ENCODE measurements at regions not wholly inside any gene's neighbourhood (a gene's known extent, or its start where the extent isn't known, plus 50 kb on each side); places are given as distances from the start of the nearest gene placed in this dataset.
"Not testable (repeated sequence)": the region's sequence is repeated elsewhere in the genome, so short reads cannot be mapped to it uniquely, and the experiment has no call there.

- DNase-seq, result no peak
Measured at GRCh38 chr4:125760956-125761355, 446.2 kb downstream of the FAT4 start.

GRCh38 chr4:125762537-125762936 is 447.8 kb downstream of the FAT4 start:
- DNase-seq, result no peak

GRCh38 chr4:125765941-125766340 is 451.2 kb downstream of the FAT4 start:
- DNase-seq, result no peak

- no peak for DNase-seq
Measured at GRCh38 chr4:125770814-125771398, 456.2 kb downstream of the FAT4 start.

GRCh38 chr4:125772680-125773079 is 457.9 kb downstream of the FAT4 start:
- DNase-seq, result no peak

GRCh38 chr4:125773502-125773901 is 458.7 kb downstream of the FAT4 start:
- DNase-seq, result no peak

- DNase-seq, result no peak
Measured at GRCh38 chr4:125773931-125774330, 459.2 kb downstream of the FAT4 start.

GRCh38 chr4:125776146-125776545 is 461.4 kb downstream of the FAT4 start:
- DNase-seq, result no peak

GRCh38 chr4:125780164-125780563 is 465.4 kb downstream of the FAT4 start:
- no peak for DNase-seq

- no peak for DNase-seq
Measured at GRCh38 chr4:125780747-125781146, 466.0 kb downstream of the FAT4 start.

GRCh38 chr4:125781651-125782050 is 466.9 kb downstream of the FAT4 start:
- DNase-seq, result no peak

GRCh38 chr4:125784741-125785140 is 470.0 kb downstream of the FAT4 start:
- no peak for DNase-seq

GRCh38 chr4:125787707-125788106 is 473.0 kb downstream of the FAT4 start:
- DNase-seq, result no peak

- no peak for DNase-seq
Measured at GRCh38 chr4:125789023-125789422, 474.3 kb downstream of the FAT4 start.

GRCh38 chr4:125791896-125792295 is 477.1 kb downstream of the FAT4 start:
- DNase-seq, result no peak

GRCh38 chr4:125794989-125795388 is 480.2 kb downstream of the FAT4 start:
- DNase-seq, result no peak

- DNase-seq, result no peak
Measured at GRCh38 chr4:125796138-125796537, 481.4 kb downstream of the FAT4 start.

- not testable (repeated sequence) for DNase-seq
Measured at GRCh38 chr4:125797621-125798020, 482.9 kb downstream of the FAT4 start.

GRCh38 chr4:125801373-125801772 is 486.6 kb downstream of the FAT4 start:
- no peak for DNase-seq

- DNase-seq, result no peak
Measured at GRCh38 chr4:125801924-125802323, 487.2 kb downstream of the FAT4 start.

- no peak for DNase-seq
Measured at GRCh38 chr4:125808022-125808421, 493.3 kb downstream of the FAT4 start.

- DNase-seq, result no peak
Measured at GRCh38 chr4:125808570-125808969, 493.8 kb downstream of the FAT4 start.

GRCh38 chr4:125811892-125812291 is 497.1 kb downstream of the FAT4 start:
- no peak for DNase-seq

- no peak for DNase-seq
Measured at GRCh38 chr4:125826801-125827695, 512.3 kb downstream of the FAT4 start.

- DNase-seq, result no peak
Measured at GRCh38 chr4:125827696-125828052, 512.9 kb downstream of the FAT4 start.

All from stimulated activated CD4-positive, alpha-beta T cell treated with anti-CD3 and anti-CD28 coated beads, Interleukin-2, amount 100 ng/mL, for 48 hours (primary cell).